ENCODE measurements at regions not wholly inside any gene's neighbourhood (a gene's known extent, or its start where the extent isn't known, plus 50 kb on each side); places are given as distances from the start of the nearest gene placed in this dataset.

GRCh38 chr13:94956417-94957110, 244.2 kb upstream of the SOX21 start:
- Histone ChIP-seq H3K4me3 (no peak overlapping the region), H3K9me3 (no peaks in the 10 kb centered on the region), H3K4me1 (no peaks in the 10 kb centered on the region), H3K27ac (no peak overlapping the region), H3K36me3 (no peaks in the 10 kb centered on the region), H3K27me3 (peaks cover 0 to 5% (median 0%) of the 10 kb centered on the region in 4 donors)
- DNase-seq: no peak
- intact Hi-C loops (cut with DNase I): no loop called here
- no peak for TF ChIP-seq POLR2A (IDR thresholded peaks at IDR 0.05)
- TF ChIP-seq, protein P1, sequence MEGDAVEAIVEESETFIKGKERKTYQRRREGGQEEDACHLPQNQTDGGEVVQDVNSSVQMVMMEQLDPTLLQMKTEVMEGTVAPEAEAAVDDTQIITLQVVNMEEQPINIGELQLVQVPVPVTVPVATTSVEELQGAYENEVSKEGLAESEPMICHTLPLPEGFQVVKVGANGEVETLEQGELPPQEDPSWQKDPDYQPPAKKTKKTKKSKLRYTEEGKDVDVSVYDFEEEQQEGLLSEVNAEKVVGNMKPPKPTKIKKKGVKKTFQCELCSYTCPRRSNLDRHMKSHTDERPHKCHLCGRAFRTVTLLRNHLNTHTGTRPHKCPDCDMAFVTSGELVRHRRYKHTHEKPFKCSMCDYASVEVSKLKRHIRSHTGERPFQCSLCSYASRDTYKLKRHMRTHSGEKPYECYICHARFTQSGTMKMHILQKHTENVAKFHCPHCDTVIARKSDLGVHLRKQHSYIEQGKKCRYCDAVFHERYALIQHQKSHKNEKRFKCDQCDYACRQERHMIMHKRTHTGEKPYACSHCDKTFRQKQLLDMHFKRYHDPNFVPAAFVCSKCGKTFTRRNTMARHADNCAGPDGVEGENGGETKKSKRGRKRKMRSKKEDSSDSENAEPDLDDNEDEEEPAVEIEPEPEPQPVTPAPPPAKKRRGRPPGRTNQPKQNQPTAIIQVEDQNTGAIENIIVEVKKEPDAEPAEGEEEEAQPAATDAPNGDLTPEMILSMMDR (IDR thresholded peaks at IDR 0.05): no peak
- WGBS, 2 donors: 74 to 80% methylated on average over 4 of the region's 5 CpGs

DNA sequence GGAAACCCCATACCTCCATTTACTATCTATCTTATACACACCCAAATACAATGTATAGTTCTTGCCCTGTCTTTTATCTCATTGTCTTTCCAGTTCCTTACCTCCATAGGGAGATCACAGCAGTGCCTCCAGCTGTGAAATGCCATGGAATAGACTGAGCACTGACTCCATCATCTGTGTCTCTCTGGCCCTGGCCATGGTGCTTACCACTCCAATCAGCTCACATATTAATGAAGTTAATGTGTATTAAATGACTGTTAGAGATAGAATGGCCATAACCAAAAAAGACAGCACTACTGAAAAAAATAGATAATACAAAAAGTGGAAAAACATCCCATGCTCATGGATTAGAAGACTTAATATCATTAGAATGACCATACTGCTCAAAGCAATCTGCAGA, 240.4 kb upstream of the SOX21 start:
- no peak for TF ChIP-seq POLR2A (IDR thresholded peaks at IDR 0.05)
- Histone ChIP-seq H3K27me3 (peaks cover 0 to 7% (median 0%) of the 10 kb centered on the region in 4 donors), H3K27ac (no peak overlapping the region), H3K36me3 (no peaks in the 10 kb centered on the region), H3K4me3 (no peak overlapping the region), H3K4me1 (no peaks in the 10 kb centered on the region), H3K9me3 (no peaks in the 10 kb centered on the region)
- DNase-seq: no peak
- intact Hi-C loops (cut with DNase I): no loop called here

DNA sequence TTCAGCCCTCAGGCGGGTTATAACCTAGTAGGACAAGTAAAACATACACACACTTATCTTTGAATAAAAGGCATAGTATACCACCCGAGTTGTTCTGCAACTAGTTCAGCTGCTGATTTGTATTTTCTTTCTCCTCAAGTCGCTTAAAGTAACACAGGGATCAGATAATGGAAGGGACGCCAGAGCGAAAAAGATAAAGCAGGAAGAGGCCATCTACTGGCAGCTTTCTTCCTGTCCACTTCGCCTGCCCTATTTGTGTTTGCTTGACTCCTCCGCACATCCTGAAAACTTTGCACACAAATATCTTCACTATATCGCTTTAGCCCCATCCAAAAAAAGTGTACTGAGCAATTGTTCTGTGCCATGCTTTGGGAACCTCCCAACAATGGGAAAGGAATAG, 238.0 kb upstream of the SOX21 start:
- WGBS, 2 donors: 53 to 56% methylated on average over 8 of the region's 8 CpGs
- H3K36me3 ChIP-seq: no peaks in the 10 kb centered on the region

GRCh38 chr13:94947965-94948371, 235.6 kb upstream of the SOX21 start:
- TF ChIP-seq, protein P1 (IDR thresholded peaks at IDR 0.05): no peak
- TF ChIP-seq POLR2A (IDR thresholded peaks at IDR 0.05): no peak
- peaks cover 0 to 17% (median 0%) of the 10 kb centered on the region in 4 donors for H3K27me3 ChIP-seq
- no peak overlapping the region for H3K4me3 ChIP-seq
- H3K27ac ChIP-seq: no peak overlapping the region
- no peaks in the 10 kb centered on the region for H3K9me3 ChIP-seq
- WGBS, 2 donors: 64 to 67% methylated on average over 7 of the region's 7 CpGs
- intact Hi-C loops (cut with DNase I): no loop called here
- H3K4me1 ChIP-seq: no peaks in the 10 kb centered on the region
- H3K36me3 ChIP-seq: no peaks in the 10 kb centered on the region
- no peak for DNase-seq

More for the DNA sequence above, 238.0 kb upstream of the SOX21 start:
- H3K9me3 ChIP-seq: no peaks in the 10 kb centered on the region
- peaks cover 0 to 16% (median 0%) of the 10 kb centered on the region in 4 donors for H3K27me3 ChIP-seq
- no peak for DNase-seq
- intact Hi-C loops (cut with DNase I): no loop called here
- no peak for TF ChIP-seq POLR2A (IDR thresholded peaks at IDR 0.05)
- TF ChIP-seq, protein P1 (IDR thresholded peaks at IDR 0.05): peak in 1 of 6 experiments; percentile 7
- no peak overlapping the region for H3K4me3 ChIP-seq
- no peaks in the 10 kb centered on the region for H3K4me1 ChIP-seq
- no peak overlapping the region for H3K27ac ChIP-seq

- WGBS, 2 donors: 69 to 75% methylated on average over 5 of the region's 5 CpGs
- H3K27ac ChIP-seq: no peak overlapping the region
- H3K4me3 ChIP-seq: no peak overlapping the region
- TF ChIP-seq POLR2A (IDR thresholded peaks at IDR 0.05): no peak
- TF ChIP-seq, protein P1 (IDR thresholded peaks at IDR 0.05): no peak
- intact Hi-C loops (cut with DNase I): no loop called here
- no peaks in the 10 kb centered on the region for H3K36me3 ChIP-seq
- no peaks in the 10 kb centered on the region for H3K4me1 ChIP-seq
- H3K9me3 ChIP-seq: no peaks in the 10 kb centered on the region
- no peak for DNase-seq
- H3K27me3 ChIP-seq: peaks cover 0 to 17% (median 0%) of the 10 kb centered on the region in 4 donors
These were observed 235.0 kb upstream of the SOX21 start for GRCh38 chr13:94947392-94947791.

Data from esophagus squamous epithelium (tissue), 5 donors.